ENCODE measurements at regions not wholly inside any gene's neighbourhood (a gene's known extent, or its start where the extent isn't known, plus 50 kb on each side); places are given as distances from the start of the nearest gene placed in this dataset.

- DNase-seq (ENCODE audit: low read depth): no peak
These were observed 50.6 kb upstream of the IFNGR1 start for GRCh38 chr6:137269803-137270202.

- DNase-seq (ENCODE audit: low read depth): no peak
These were observed 50.2 kb upstream of the IFNGR1 start for GRCh38 chr6:137269347-137269746.
